Chondrocyte (in vitro differentiated cells): ENCODE measurements at regions not wholly inside any gene's neighbourhood (a gene's known extent, or its start where the extent isn't known, plus 50 kb on each side); places are given as distances from the start of the nearest gene placed in this dataset.

Experiments
- DNase-seq: peaks from one replicate; pipeline ENCODE4 v3.0.0; 2021; ENCODE audit warnings: mixed read lengths, low spot score
- H3K27ac Mint-ChIP-seq: one replicate; pipeline ENCODE4 v1.8.0; 2021; ENCODE audit warnings: mild to moderate bottlenecking, moderate library complexity, mixed read lengths; ENCODE audit not compliant: unreplicated experiment
- H3K27me3 Mint-ChIP-seq: 2 replicates; pipeline ENCODE4 v1.8.0; 2021; ENCODE audit warnings: low read depth, mixed read lengths
- H3K36me3 Mint-ChIP-seq: 2 replicates; pipeline ENCODE4 v1.8.0; 2021; ENCODE audit warnings: low read depth, mixed read lengths
- H3K4me1 Mint-ChIP-seq: 2 replicates; pipeline ENCODE4 v1.8.0; 2021; ENCODE audit warnings: low read depth, mild to moderate bottlenecking, mixed read lengths
- H3K4me3 Mint-ChIP-seq: one replicate; pipeline ENCODE4 v1.8.0; 2021; ENCODE audit warnings: mild to moderate bottlenecking, moderate library complexity, mixed read lengths; ENCODE audit not compliant: unreplicated experiment
- H3K9me3 Mint-ChIP-seq: 2 replicates; pipeline ENCODE4 v1.8.0; 2021; ENCODE audit warnings: low read depth, mixed read lengths
- CTCF ChIP-seq: fragments of 200-600 bp; sonication (generic); IDR thresholded peaks from 2 replicates; pipeline ENCODE4 v1.5.0; 2021; ENCODE audit warnings: antibody characterized with exemption, mild to moderate bottlenecking, moderate library complexity

GRCh38 chr6:113182370-113183141, 674.6 kb upstream of the MARCKS start:
- Mint-ChIP-seq H3K4me1 (peaks cover 48% of the 10 kb centered on the region), H3K9me3 (peaks cover 9% of the 10 kb centered on the region), H3K27me3 (no peaks in the 10 kb centered on the region), H3K27ac (peak overlapping the region; percentile 69), H3K4me3 (no peak overlapping the region), H3K36me3 (peaks cover 2% of the 10 kb centered on the region)
- no peak for DNase-seq
- peak; percentile 66 for TF ChIP-seq CTCF

- Mint-ChIP-seq H3K27ac (peak overlapping the region; percentile 86), H3K27me3 (no peaks in the 10 kb centered on the region), H3K4me3 (no peak overlapping the region), H3K9me3 (peaks cover 9% of the 10 kb centered on the region), H3K36me3 (peaks cover 2% of the 10 kb centered on the region), H3K4me1 (peaks cover 50% of the 10 kb centered on the region)
- DNase-seq, result no peak
- TF ChIP-seq CTCF, result peak; percentile 62
Observed at GRCh38 chr6:113184291-113184690, 672.9 kb upstream of the MARCKS start.

GRCh38 chr6:113184736-113185135, 672.4 kb upstream of the MARCKS start:
- DNase-seq, result no peak
- H3K27me3 Mint-ChIP-seq, result no peaks in the 10 kb centered on the region
- H3K9me3 Mint-ChIP-seq, result peaks cover 9% of the 10 kb centered on the region
- H3K36me3 Mint-ChIP-seq, result peaks cover 2% of the 10 kb centered on the region
- H3K4me1 Mint-ChIP-seq, result peaks cover 50% of the 10 kb centered on the region
- H3K4me3 Mint-ChIP-seq, result no peak overlapping the region
- H3K27ac Mint-ChIP-seq, result peak overlapping the region; percentile 86
- no peak for TF ChIP-seq CTCF

GRCh38 chr6:113185299-113185698, 671.8 kb upstream of the MARCKS start:
- Mint-ChIP-seq H3K4me1 (peaks cover 50% of the 10 kb centered on the region), H3K4me3 (no peak overlapping the region), H3K9me3 (peaks cover 9% of the 10 kb centered on the region), H3K36me3 (no peaks in the 10 kb centered on the region), H3K27me3 (no peaks in the 10 kb centered on the region), H3K27ac (no peak overlapping the region)
- no peak for DNase-seq
- no peak for TF ChIP-seq CTCF

GRCh38 chr6:113187661-113188060, 669.5 kb upstream of the MARCKS start:
- Mint-ChIP-seq H3K27ac (no peak overlapping the region), H3K4me1 (peaks cover 36% of the 10 kb centered on the region), H3K4me3 (no peak overlapping the region), H3K9me3 (peaks cover 12% of the 10 kb centered on the region), H3K36me3 (peaks cover 1% of the 10 kb centered on the region), H3K27me3 (no peaks in the 10 kb centered on the region)
- DNase-seq, result no peak
- TF ChIP-seq CTCF, result no peak
